ENCODE measurements at regions not wholly inside any gene's neighbourhood (a gene's known extent, or its start where the extent isn't known, plus 50 kb on each side); places are given as distances from the start of the nearest gene placed in this dataset.

DNA sequence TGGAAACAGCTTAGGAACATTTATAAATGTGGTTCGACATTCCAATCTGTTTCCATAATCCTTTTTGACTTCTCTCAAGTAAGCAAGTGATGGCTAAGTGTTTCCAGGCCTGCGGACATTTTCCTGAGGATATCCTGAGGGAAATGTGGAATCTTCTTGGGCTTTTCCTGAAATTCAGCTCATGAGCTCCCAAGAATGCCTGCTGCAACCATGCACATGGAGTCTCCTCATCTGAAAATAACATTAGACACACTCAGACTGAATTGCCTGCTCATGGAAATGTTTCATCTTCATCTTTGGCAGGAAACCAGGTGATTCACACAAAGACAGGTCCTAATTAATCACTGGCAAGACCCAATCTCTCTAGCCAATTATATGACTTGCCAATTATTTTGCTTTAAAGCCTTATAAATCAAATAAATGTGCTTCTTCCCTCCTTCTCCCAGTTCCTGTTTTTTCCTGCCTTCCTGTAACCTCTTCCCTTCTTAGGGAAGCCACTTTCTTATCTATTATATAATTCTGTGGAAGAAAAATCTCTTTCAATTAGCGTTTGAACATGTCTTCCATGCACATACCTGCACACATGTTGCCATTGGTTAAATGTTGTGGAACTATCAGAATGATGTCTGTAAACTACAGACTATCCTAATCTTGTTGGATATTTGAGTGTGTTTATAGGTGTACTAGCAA, 104.6 kb upstream of the MXRA5 start:
- TF ChIP-seq GATA1 (IDR thresholded peaks at IDR 0.05; ENCODE audit: low read depth, low read length) (no peak), POLR2A (IDR thresholded peaks at IDR 0.05; ENCODE audit: low read length) (no peak)
